HG03066 (cell line): ENCODE measurements at regions not wholly inside any gene's neighbourhood (a gene's known extent, or its start where the extent isn't known, plus 50 kb on each side); places are given as distances from the start of the nearest gene placed in this dataset.
"Not testable (repeated sequence)": the region's sequence is repeated elsewhere in the genome, so short reads cannot be mapped to it uniquely, and the experiment has no call there.

Experiments used
- ATAC-seq: cut with Tn5 transposase; IDR thresholded peaks from one replicate; pipeline ENCODE4 v1.9.1; 2021; ENCODE audit warnings: low read depth; ENCODE audit not compliant: unreplicated experiment

- no peak for ATAC-seq
Observed at GRCh38 chr12:46942579-46942978, 116.8 kb upstream of the SLC38A4 start.

- ATAC-seq, result no peak
Observed at GRCh38 chr12:46944088-46944487, 118.3 kb upstream of the SLC38A4 start.

- ATAC-seq, result no peak
Observed at GRCh38 chr12:46944771-46945170, 119.0 kb upstream of the SLC38A4 start.

GRCh38 chr12:46945591-46945990, 119.8 kb upstream of the SLC38A4 start:
- ATAC-seq, result no peak

- ATAC-seq, result no peak
Observed at GRCh38 chr12:46946137-46946536, 120.3 kb upstream of the SLC38A4 start.

GRCh38 chr12:46948936-46949545, 123.2 kb upstream of the SLC38A4 start:
- ATAC-seq, result no peak

GRCh38 chr12:46950094-46950493, 124.3 kb upstream of the SLC38A4 start:
- ATAC-seq, result no peak

GRCh38 chr12:46952880-46953483, 126.4 kb upstream of the PCED1B start:
- no peak for ATAC-seq

- no peak for ATAC-seq
Observed at GRCh38 chr12:46956451-46957035, 122.9 kb upstream of the PCED1B start.

GRCh38 chr12:46958053-46958452, 121.4 kb upstream of the PCED1B start:
- no peak for ATAC-seq

GRCh38 chr12:46958599-46959290, 120.7 kb upstream of the PCED1B start:
- no peak for ATAC-seq

GRCh38 chr12:46959502-46959901, 119.9 kb upstream of the PCED1B start:
- no peak for ATAC-seq

GRCh38 chr12:46960681-46961080, 118.7 kb upstream of the PCED1B start:
- no peak for ATAC-seq

GRCh38 chr12:46963191-46963590, 116.2 kb upstream of the PCED1B start:
- no peak for ATAC-seq

- ATAC-seq, result no peak
Observed at GRCh38 chr12:46963977-46964971, 115.1 kb upstream of the PCED1B start.

- ATAC-seq, result no peak
Observed at GRCh38 chr12:46965137-46965536, 114.3 kb upstream of the PCED1B start.

- ATAC-seq, result no peak
Observed at GRCh38 chr12:46965880-46966279, 113.5 kb upstream of the PCED1B start.

GRCh38 chr12:46970636-46971035, 108.8 kb upstream of the PCED1B start:
- ATAC-seq, result no peak

GRCh38 chr12:46973937-46974336, 105.5 kb upstream of the PCED1B start:
- ATAC-seq, result not testable (repeated sequence)

- no peak for ATAC-seq
Observed at GRCh38 chr12:46977871-46978375, 101.5 kb upstream of the PCED1B start.
